ENCODE measurements at regions not wholly inside any gene's neighbourhood (a gene's known extent, or its start where the extent isn't known, plus 50 kb on each side); places are given as distances from the start of the nearest gene placed in this dataset.

- no peaks in the 10 kb centered on the region for H3K27me3 ChIP-seq (ENCODE audit: control insufficient read depth, insufficient read depth, low read length, poor library complexity, severe bottlenecking)
- no peak for TF ChIP-seq CTCF (conservative IDR thresholded peaks at IDR 0.05)
- Mint-ChIP-seq H3K36me3 (ENCODE audit: low read depth) (peaks cover 8% of the 10 kb centered on the region), H3K4me1 (peaks cover 22% of the 10 kb centered on the region), H3K27ac (no peak overlapping the region), H3K4me3 (no peak overlapping the region), H3K27me3 (ENCODE audit: insufficient read depth) (no peaks in the 10 kb centered on the region), H3K9me3 (peaks cover 7% of the 10 kb centered on the region)
- no peak overlapping the region for H3K4me3 ChIP-seq (ENCODE audit: low read length)
- DNase-seq: no peak
- H3K36me3 ChIP-seq (ENCODE audit: control insufficient read depth, insufficient read depth, low read length): no peaks in the 10 kb centered on the region
- no peaks in the 10 kb centered on the region for H3K9me3 ChIP-seq (ENCODE audit: control insufficient read depth, low read length)
- H3K27ac ChIP-seq (ENCODE audit: low read depth, low read length): no peak overlapping the region
- H3K9ac ChIP-seq (ENCODE audit: extremely low read depth, low read length, poor library complexity, severe bottlenecking): no peak overlapping the region
- WGBS, 2 experiments (ENCODE audit: insufficient coverage in 1 of 2, insufficient read length in 1 of 2): 77 to 99% methylated on average over 2 of the region's 2 CpGs
- peaks cover 16% of the 10 kb centered on the region for H3K4me1 ChIP-seq (ENCODE audit: control insufficient read depth, insufficient read depth, low read length)
Measured at GRCh38 chr10:20981419-20981953, 84.4 kb upstream of the NEBL start.

- TF ChIP-seq CTCF (conservative IDR thresholded peaks at IDR 0.05): no peak
- peaks cover 8% of the 10 kb centered on the region for H3K36me3 Mint-ChIP-seq (ENCODE audit: low read depth)
- Histone ChIP-seq H3K27me3 (ENCODE audit: control insufficient read depth, insufficient read depth, low read length, poor library complexity, severe bottlenecking) (no peaks in the 10 kb centered on the region), H3K4me3 (ENCODE audit: low read length) (no peak overlapping the region), H3K4me1 (ENCODE audit: control insufficient read depth, insufficient read depth, low read length) (peaks cover 17% of the 10 kb centered on the region), H3K9me3 (ENCODE audit: control insufficient read depth, low read length) (no peaks in the 10 kb centered on the region), H3K9ac (ENCODE audit: extremely low read depth, low read length, poor library complexity, severe bottlenecking) (no peak overlapping the region), H3K27ac (ENCODE audit: low read depth, low read length) (no peak overlapping the region), H3K36me3 (ENCODE audit: control insufficient read depth, insufficient read depth, low read length) (no peaks in the 10 kb centered on the region)
- H3K4me1 Mint-ChIP-seq: peaks cover 22% of the 10 kb centered on the region
- H3K27ac Mint-ChIP-seq: no peak overlapping the region
- WGBS, 2 experiments (ENCODE audit: insufficient coverage in 1 of 2, insufficient read length in 1 of 2): 87 to 92% methylated on average over 3 to 4 of the region's 5 CpGs
- no peak overlapping the region for H3K4me3 Mint-ChIP-seq
- no peak for DNase-seq
- peaks cover 11% of the 10 kb centered on the region for H3K9me3 Mint-ChIP-seq
- H3K27me3 Mint-ChIP-seq (ENCODE audit: insufficient read depth): no peaks in the 10 kb centered on the region
Measured at GRCh38 chr10:20978617-20979016, 81.5 kb upstream of the NEBL start.

GRCh38 chr10:20977300-20977699 lies 80.2 kb upstream of the NEBL start:
- Mint-ChIP-seq H3K9me3 (peaks cover 11% of the 10 kb centered on the region), H3K4me1 (peaks cover 24% of the 10 kb centered on the region), H3K4me3 (no peak overlapping the region), H3K27ac (peak overlapping the region; percentile 84), H3K36me3 (ENCODE audit: low read depth) (peaks cover 8% of the 10 kb centered on the region), H3K27me3 (ENCODE audit: insufficient read depth) (no peaks in the 10 kb centered on the region)
- DNase-seq: peak; percentile 81
- TF ChIP-seq CTCF (conservative IDR thresholded peaks at IDR 0.05): no peak
- H3K27ac ChIP-seq (ENCODE audit: low read depth, low read length): no peak overlapping the region
- H3K27me3 ChIP-seq (ENCODE audit: control insufficient read depth, insufficient read depth, low read length, poor library complexity, severe bottlenecking): no peaks in the 10 kb centered on the region
- peaks cover 11% of the 10 kb centered on the region for H3K4me1 ChIP-seq (ENCODE audit: control insufficient read depth, insufficient read depth, low read length)
- H3K4me3 ChIP-seq (ENCODE audit: low read length): no peak overlapping the region
- no peak overlapping the region for H3K9ac ChIP-seq (ENCODE audit: extremely low read depth, low read length, poor library complexity, severe bottlenecking)
- 35 to 60% methylated on average over 3 to 5 of the region's 5 CpGs for WGBS, 2 experiments (ENCODE audit: insufficient coverage in 1 of 2, insufficient read length in 1 of 2)
- H3K36me3 ChIP-seq (ENCODE audit: control insufficient read depth, insufficient read depth, low read length): no peaks in the 10 kb centered on the region
- H3K9me3 ChIP-seq (ENCODE audit: control insufficient read depth, low read length): no peaks in the 10 kb centered on the region

Data from endodermal cell (in vitro differentiated cells).